ENCODE measurements at regions not wholly inside any gene's neighbourhood (a gene's known extent, or its start where the extent isn't known, plus 50 kb on each side); places are given as distances from the start of the nearest gene placed in this dataset.

DNA sequence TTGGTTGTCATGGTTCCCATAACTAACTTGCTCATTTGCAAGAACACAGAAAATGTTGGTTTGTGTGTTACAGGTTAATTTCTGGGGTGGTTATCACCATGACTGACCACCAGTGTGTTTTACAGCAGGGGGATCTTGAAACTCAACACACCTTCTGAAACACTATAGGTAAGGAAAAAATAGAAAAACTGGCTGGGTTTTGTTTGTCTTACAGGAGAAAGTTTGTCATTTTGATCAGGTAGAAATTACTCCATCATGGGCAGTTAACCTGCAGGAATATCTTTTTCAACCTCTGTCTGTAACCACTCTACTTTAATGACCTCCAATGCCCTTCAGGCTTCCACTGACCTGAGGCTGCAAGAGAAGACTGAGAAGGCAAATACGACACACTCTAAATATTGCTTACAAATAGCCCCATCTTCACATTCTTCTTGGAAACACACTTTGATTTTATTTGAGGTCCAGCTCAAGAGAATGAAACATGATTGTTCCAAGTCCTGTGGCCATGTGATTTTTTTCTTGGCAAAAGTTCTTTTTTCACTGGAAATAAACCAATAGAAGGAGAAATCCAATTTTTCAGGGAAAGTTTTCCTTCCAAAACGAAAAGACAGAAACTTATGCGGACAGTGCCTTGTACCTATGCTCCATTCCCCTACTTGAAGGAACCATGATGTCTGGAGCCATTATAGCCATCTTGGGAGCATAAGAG lies 428.7 kb upstream of the SALL1 start:
- Histone ChIP-seq H3K27ac (no peak overlapping the region), H3K4me3 (no peak overlapping the region), H3K9me3 (no peaks in the 10 kb centered on the region), H3K36me3 (no peaks in the 10 kb centered on the region), H3K4me1 (no peaks in the 10 kb centered on the region), H3K27me3 (peaks cover 2% of the 10 kb centered on the region)
- 65 to 80% methylated on average over 3 of the region's 3 CpGs for WGBS, 2 donors (ENCODE audit: low coverage in 1 of 2)
- TF ChIP-seq POLR2A (IDR thresholded peaks at IDR 0.05) (no peak), EP300 (IDR thresholded peaks at IDR 0.05; ENCODE audit: low read depth) (no peak), POLR2AphosphoS5 (IDR thresholded peaks at IDR 0.05) (no peak)
- TF ChIP-seq, protein P1, sequence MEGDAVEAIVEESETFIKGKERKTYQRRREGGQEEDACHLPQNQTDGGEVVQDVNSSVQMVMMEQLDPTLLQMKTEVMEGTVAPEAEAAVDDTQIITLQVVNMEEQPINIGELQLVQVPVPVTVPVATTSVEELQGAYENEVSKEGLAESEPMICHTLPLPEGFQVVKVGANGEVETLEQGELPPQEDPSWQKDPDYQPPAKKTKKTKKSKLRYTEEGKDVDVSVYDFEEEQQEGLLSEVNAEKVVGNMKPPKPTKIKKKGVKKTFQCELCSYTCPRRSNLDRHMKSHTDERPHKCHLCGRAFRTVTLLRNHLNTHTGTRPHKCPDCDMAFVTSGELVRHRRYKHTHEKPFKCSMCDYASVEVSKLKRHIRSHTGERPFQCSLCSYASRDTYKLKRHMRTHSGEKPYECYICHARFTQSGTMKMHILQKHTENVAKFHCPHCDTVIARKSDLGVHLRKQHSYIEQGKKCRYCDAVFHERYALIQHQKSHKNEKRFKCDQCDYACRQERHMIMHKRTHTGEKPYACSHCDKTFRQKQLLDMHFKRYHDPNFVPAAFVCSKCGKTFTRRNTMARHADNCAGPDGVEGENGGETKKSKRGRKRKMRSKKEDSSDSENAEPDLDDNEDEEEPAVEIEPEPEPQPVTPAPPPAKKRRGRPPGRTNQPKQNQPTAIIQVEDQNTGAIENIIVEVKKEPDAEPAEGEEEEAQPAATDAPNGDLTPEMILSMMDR (IDR thresholded peaks at IDR 0.05) = no peak
- in situ Hi-C loops (cut with MboI; ENCODE audit: low pct_ligation_motif_present in 1 of 4, low pct_unique_long_range_greater_than_20kb in 1 of 4, low sequenced_read_pairs in 3 of 4) = no loop called here
- DNase-seq = no peak
- intact Hi-C loops (cut with DNase I; ENCODE audit: low total_unique reads) = no loop called here

DNA sequence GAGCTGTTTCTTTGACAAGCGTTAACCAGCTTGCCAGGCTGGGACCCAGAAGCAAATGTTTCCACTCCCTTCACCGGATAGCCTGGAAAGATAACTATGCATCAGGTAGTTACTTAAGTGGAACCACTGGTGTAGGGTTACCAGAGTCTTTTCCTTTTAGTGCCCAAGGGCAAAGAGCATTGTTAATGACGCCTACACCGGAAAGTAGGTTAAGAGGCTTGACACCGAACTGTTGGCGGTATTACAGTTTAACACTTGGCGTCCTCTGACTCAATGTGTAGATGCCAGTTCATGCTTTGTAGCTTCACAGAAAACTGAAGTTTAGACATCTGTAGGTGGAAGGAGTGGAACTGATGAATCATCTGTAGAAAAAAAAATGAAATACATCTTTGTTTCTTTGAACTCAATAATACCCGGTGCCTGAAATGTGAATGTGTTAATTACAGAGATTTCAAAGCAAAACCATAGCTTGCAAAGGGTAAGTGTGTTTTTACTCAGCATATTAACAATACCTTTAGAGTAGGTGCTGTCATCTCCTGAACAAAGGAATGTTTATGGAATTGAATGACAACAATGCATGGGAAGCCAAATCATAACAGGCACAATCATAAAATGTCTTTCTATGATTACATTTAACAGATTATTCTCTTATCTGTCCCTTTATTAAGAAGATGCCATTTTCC lies 426.7 kb upstream of the SALL1 start:
- no peaks in the 10 kb centered on the region for H3K9me3 ChIP-seq
- no peaks in the 10 kb centered on the region for H3K4me1 ChIP-seq
- in situ Hi-C loops (cut with MboI; ENCODE audit: low pct_ligation_motif_present in 1 of 4, low pct_unique_long_range_greater_than_20kb in 1 of 4, low sequenced_read_pairs in 3 of 4) = no loop called here
- no peak overlapping the region for H3K4me3 ChIP-seq
- intact Hi-C loops (cut with DNase I; ENCODE audit: low total_unique reads) = no loop called here
- TF ChIP-seq, protein P1 (IDR thresholded peaks at IDR 0.05) = no peak
- TF ChIP-seq POLR2A (IDR thresholded peaks at IDR 0.05) (no peak), EP300 (IDR thresholded peaks at IDR 0.05; ENCODE audit: low read depth) (no peak), POLR2AphosphoS5 (IDR thresholded peaks at IDR 0.05) (no peak)
- 23 to 27% methylated on average over 8 of the region's 8 CpGs for WGBS, 2 donors (ENCODE audit: low coverage in 1 of 2)
- H3K36me3 ChIP-seq = no peaks in the 10 kb centered on the region
- H3K27me3 ChIP-seq = peaks cover 2% of the 10 kb centered on the region
- no peak for DNase-seq
- no peak overlapping the region for H3K27ac ChIP-seq

DNA sequence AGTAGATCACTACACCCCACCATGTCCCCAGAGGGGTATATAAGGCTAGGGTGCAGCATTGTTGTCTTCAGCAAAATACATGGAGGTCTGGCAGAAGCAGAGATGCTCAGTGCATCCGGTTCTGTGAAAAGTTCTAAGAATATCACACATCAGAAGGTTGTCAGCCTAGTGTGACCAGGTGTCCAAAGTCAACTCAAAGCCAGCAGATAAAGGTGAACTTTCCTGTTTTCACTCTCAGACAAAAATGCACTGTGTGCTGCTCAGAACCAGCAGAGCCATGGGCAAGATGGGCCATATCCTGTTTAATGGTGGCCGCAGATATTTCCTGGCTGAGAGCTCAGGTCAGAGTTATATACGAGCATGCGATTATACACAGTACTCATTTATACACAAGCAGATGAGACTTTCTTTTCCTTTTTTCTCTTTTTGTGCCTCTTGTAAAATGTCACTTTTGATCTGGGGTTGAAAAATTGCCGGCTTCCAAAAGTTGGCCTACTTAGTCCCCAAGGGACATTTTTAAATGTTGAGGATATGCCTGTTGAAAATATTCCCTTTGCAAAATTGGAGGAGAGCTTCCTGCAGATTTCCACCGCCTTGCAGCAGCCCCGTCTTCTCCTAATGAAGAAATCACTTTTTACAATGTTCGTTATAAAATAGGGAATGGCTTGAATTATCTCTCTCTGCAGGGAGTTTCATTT lies 425.6 kb upstream of the SALL1 start:
- Histone ChIP-seq H3K27me3 (peaks cover 2% of the 10 kb centered on the region), H3K4me3 (no peak overlapping the region)
- 78 to 85% methylated on average over 8 of the region's 8 CpGs for WGBS, 2 donors (ENCODE audit: low coverage in 1 of 2)

DNA sequence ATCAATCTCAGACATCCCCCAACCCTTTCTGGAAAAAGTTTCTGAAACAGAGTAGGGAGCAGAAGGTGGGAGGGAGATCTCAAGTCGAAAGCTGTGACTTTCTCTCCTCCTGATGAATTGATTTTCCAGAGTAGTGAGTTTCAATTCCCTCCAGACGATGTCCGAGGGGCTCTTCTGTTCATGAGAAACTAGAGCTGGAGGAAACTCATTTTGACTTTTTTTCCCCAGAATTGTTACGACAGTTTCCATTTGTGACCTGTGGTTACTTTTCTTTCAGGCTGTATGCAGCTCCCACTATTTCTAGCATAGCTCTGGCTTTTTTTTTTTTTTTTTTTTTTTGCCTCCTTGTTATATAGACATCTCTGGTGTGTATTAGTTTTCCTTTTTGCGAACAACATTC lies 422.1 kb upstream of the SALL1 start:
- H3K4me1 ChIP-seq = no peaks in the 10 kb centered on the region
- H3K9me3 ChIP-seq = no peaks in the 10 kb centered on the region
- intact Hi-C loops (cut with DNase I; ENCODE audit: low total_unique reads) (no loop called here), in situ Hi-C loops (cut with MboI; ENCODE audit: low pct_ligation_motif_present in 1 of 4, low pct_unique_long_range_greater_than_20kb in 1 of 4, low sequenced_read_pairs in 3 of 4) (no loop called here)
- no peak overlapping the region for H3K4me3 ChIP-seq
- no peak overlapping the region for H3K27ac ChIP-seq
- peaks cover 2% of the 10 kb centered on the region for H3K27me3 ChIP-seq
- WGBS, 2 donors (ENCODE audit: low coverage in 1 of 2) = 73 to 75% methylated on average over 4 to 5 of the region's 5 CpGs
- H3K36me3 ChIP-seq = no peaks in the 10 kb centered on the region
- DNase-seq = no peak
- TF ChIP-seq, protein P1 (IDR thresholded peaks at IDR 0.05) = no peak
- TF ChIP-seq EP300 (IDR thresholded peaks at IDR 0.05; ENCODE audit: low read depth) (no peak), POLR2AphosphoS5 (IDR thresholded peaks at IDR 0.05) (no peak), POLR2A (IDR thresholded peaks at IDR 0.05) (no peak)

More for the DNA sequence above, 425.6 kb upstream of the SALL1 start:
- Histone ChIP-seq H3K4me1 (no peaks in the 10 kb centered on the region), H3K9me3 (no peaks in the 10 kb centered on the region), H3K27ac (no peak overlapping the region), H3K36me3 (no peaks in the 10 kb centered on the region)
- TF ChIP-seq, protein P1 (IDR thresholded peaks at IDR 0.05) = no peak
- TF ChIP-seq POLR2AphosphoS5 (IDR thresholded peaks at IDR 0.05) = no peak
- no peak for TF ChIP-seq EP300 (IDR thresholded peaks at IDR 0.05; ENCODE audit: low read depth)
- no peak for TF ChIP-seq POLR2A (IDR thresholded peaks at IDR 0.05)
- in situ Hi-C loops (cut with MboI; ENCODE audit: low pct_ligation_motif_present in 1 of 4, low pct_unique_long_range_greater_than_20kb in 1 of 4, low sequenced_read_pairs in 3 of 4) (no loop called here), intact Hi-C loops (cut with DNase I; ENCODE audit: low total_unique reads) (no loop called here)
- DNase-seq = no peak

All from transverse colon (tissue), 4 donors.